ENCODE measurements at regions not wholly inside any gene's neighbourhood (a gene's known extent, or its start where the extent isn't known, plus 50 kb on each side); places are given as distances from the start of the nearest gene placed in this dataset.

DNA sequence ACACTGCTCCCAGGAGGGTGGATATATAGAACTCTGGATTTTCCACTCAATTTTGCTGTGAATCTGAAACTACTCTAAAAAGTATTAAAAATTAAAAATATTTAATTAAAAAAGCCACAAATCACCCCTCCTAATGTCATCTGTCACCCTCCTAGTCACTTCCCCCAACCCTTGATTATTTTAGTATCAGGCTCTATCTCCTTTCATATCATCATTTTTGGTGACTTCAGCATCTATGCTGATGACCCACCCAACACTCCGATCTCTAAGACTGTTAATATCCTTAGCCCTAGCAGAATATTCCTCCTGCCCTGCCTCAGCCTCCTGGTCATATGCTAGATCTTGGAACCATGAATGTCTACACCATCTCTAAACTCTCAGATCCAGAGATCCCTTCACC, 128.3 kb upstream of the SLC1A4 start:
- WGBS = 95% methylated on average over 1 of the region's 1 CpG
- H3K9ac ChIP-seq (ENCODE audit: low read depth in 1 of 2, low read length in 2 of 2) = no peak overlapping the region
- no peaks in the 10 kb centered on the region for H3K9me3 ChIP-seq (ENCODE audit: control insufficient read depth in 4 of 4, low read length in 3 of 4)
- H3K27ac ChIP-seq (ENCODE audit: low read depth in 1 of 2, low read length in 2 of 2) = no peak overlapping the region
- no peaks in the 10 kb centered on the region for H3K36me3 ChIP-seq (ENCODE audit: control insufficient read depth in 4 of 4, insufficient read depth in 3 of 4, low read depth in 1 of 4, low read length in 3 of 4)
- H3K27me3 ChIP-seq (ENCODE audit: control insufficient read depth in 4 of 4, insufficient read depth in 4 of 4, low read length in 3 of 4) = no peaks in the 10 kb centered on the region
- no peak overlapping the region for H3K4me3 ChIP-seq (ENCODE audit: low read depth in 1 of 3, low read length in 3 of 3)
- TF ChIP-seq RAD21 (IDR thresholded peaks at IDR 0.05) (no peak), JUND (IDR thresholded peaks at IDR 0.05) (no peak), HNF4A (conservative IDR thresholded peaks at IDR 0.05) (no peak), HNF4G (IDR thresholded peaks at IDR 0.05) (no peak), FOXA2 (IDR thresholded peaks at IDR 0.05) (no peak), GABPA (IDR thresholded peaks at IDR 0.05 in 1 of 2, conservative IDR thresholded peaks at IDR 0.05 in 1 of 2) (no peak), FOXA1 (IDR thresholded peaks at IDR 0.05) (no peak), EGR1 (IDR thresholded peaks at IDR 0.05; ENCODE audit: low read depth in 2 of 2) (no peak), TAF1 (conservative IDR thresholded peaks at IDR 0.05) (no peak), RXRA (IDR thresholded peaks at IDR 0.05) (no peak), YY1 (IDR thresholded peaks at IDR 0.05) (no peak)
- TF ChIP-seq, protein P1, sequence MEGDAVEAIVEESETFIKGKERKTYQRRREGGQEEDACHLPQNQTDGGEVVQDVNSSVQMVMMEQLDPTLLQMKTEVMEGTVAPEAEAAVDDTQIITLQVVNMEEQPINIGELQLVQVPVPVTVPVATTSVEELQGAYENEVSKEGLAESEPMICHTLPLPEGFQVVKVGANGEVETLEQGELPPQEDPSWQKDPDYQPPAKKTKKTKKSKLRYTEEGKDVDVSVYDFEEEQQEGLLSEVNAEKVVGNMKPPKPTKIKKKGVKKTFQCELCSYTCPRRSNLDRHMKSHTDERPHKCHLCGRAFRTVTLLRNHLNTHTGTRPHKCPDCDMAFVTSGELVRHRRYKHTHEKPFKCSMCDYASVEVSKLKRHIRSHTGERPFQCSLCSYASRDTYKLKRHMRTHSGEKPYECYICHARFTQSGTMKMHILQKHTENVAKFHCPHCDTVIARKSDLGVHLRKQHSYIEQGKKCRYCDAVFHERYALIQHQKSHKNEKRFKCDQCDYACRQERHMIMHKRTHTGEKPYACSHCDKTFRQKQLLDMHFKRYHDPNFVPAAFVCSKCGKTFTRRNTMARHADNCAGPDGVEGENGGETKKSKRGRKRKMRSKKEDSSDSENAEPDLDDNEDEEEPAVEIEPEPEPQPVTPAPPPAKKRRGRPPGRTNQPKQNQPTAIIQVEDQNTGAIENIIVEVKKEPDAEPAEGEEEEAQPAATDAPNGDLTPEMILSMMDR (IDR thresholded peaks at IDR 0.05; ENCODE audit: low read depth, low read length, missing input control) = no peak
- TF ChIP-seq, protein P2, sequence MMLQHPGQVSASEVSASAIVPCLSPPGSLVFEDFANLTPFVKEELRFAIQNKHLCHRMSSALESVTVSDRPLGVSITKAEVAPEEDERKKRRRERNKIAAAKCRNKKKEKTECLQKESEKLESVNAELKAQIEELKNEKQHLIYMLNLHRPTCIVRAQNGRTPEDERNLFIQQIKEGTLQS (IDR thresholded peaks at IDR 0.05) = no peak
- TF ChIP-seq, protein P3, sequence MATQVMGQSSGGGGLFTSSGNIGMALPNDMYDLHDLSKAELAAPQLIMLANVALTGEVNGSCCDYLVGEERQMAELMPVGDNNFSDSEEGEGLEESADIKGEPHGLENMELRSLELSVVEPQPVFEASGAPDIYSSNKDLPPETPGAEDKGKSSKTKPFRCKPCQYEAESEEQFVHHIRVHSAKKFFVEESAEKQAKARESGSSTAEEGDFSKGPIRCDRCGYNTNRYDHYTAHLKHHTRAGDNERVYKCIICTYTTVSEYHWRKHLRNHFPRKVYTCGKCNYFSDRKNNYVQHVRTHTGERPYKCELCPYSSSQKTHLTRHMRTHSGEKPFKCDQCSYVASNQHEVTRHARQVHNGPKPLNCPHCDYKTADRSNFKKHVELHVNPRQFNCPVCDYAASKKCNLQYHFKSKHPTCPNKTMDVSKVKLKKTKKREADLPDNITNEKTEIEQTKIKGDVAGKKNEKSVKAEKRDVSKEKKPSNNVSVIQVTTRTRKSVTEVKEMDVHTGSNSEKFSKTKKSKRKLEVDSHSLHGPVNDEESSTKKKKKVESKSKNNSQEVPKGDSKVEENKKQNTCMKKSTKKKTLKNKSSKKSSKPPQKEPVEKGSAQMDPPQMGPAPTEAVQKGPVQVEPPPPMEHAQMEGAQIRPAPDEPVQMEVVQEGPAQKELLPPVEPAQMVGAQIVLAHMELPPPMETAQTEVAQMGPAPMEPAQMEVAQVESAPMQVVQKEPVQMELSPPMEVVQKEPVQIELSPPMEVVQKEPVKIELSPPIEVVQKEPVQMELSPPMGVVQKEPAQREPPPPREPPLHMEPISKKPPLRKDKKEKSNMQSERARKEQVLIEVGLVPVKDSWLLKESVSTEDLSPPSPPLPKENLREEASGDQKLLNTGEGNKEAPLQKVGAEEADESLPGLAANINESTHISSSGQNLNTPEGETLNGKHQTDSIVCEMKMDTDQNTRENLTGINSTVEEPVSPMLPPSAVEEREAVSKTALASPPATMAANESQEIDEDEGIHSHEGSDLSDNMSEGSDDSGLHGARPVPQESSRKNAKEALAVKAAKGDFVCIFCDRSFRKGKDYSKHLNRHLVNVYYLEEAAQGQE (IDR thresholded peaks at IDR 0.05) = no peak
- TF ChIP-seq, protein P4, sequence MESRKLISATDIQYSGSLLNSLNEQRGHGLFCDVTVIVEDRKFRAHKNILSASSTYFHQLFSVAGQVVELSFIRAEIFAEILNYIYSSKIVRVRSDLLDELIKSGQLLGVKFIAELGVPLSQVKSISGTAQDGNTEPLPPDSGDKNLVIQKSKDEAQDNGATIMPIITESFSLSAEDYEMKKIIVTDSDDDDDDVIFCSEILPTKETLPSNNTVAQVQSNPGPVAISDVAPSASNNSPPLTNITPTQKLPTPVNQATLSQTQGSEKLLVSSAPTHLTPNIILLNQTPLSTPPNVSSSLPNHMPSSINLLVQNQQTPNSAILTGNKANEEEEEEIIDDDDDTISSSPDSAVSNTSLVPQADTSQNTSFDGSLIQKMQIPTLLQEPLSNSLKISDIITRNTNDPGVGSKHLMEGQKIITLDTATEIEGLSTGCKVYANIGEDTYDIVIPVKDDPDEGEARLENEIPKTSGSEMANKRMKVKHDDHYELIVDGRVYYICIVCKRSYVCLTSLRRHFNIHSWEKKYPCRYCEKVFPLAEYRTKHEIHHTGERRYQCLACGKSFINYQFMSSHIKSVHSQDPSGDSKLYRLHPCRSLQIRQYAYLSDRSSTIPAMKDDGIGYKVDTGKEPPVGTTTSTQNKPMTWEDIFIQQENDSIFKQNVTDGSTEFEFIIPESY (IDR thresholded peaks at IDR 0.05) = no peak
- TF ChIP-seq, protein P5, sequence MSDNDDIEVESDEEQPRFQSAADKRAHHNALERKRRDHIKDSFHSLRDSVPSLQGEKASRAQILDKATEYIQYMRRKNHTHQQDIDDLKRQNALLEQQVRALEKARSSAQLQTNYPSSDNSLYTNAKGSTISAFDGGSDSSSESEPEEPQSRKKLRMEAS (IDR thresholded peaks at IDR 0.05) = no peak
- no peak for DNase-seq (ENCODE audit: low spot score)
- peaks cover 2 to 21% (median 12%) of the 10 kb centered on the region in 4 donors for H3K4me1 ChIP-seq (ENCODE audit: control insufficient read depth in 4 of 4, insufficient read depth in 4 of 4, low read length in 3 of 4)

Measured in liver (tissue), 8 donors.